ENCODE measurements at regions not wholly inside any gene's neighbourhood (a gene's known extent, or its start where the extent isn't known, plus 50 kb on each side); places are given as distances from the start of the nearest gene placed in this dataset.

- no peaks in the 10 kb centered on the region for H3K36me3 Mint-ChIP-seq (ENCODE audit: insufficient read depth, unreplicated experiment)
- H3K4me1 Mint-ChIP-seq (ENCODE audit: low read depth, unreplicated experiment) = no peaks in the 10 kb centered on the region
- no TSS peak for BruUV-seq (replicated peaks)
- CTCF ChIA-PET = no interaction called here
- H3K27me3 Mint-ChIP-seq (ENCODE audit: insufficient read depth, unreplicated experiment) = no peaks in the 10 kb centered on the region
- no peak for DNase-seq
- H3K27me3 ChIP-seq (replicated peaks; ENCODE audit: control insufficient read depth, insufficient read depth, low read length) = no peaks in the 10 kb centered on the region
- no peaks in the 10 kb centered on the region for H3K9me3 ChIP-seq
- no peak overlapping the region for H3K4me3 ChIP-seq (ENCODE audit: low read depth, low read length)
- H3K27ac Mint-ChIP-seq (ENCODE audit: unreplicated experiment) = no peak overlapping the region
- POLR2A ChIA-PET = no interaction called here
- intact Hi-C loops (cut with micrococcal nuclease; ENCODE audit: unreplicated experiment) = no loop called here
- H3K9me3 Mint-ChIP-seq (ENCODE audit: unreplicated experiment) = no peaks in the 10 kb centered on the region
- TF ChIP-seq, protein P1, sequence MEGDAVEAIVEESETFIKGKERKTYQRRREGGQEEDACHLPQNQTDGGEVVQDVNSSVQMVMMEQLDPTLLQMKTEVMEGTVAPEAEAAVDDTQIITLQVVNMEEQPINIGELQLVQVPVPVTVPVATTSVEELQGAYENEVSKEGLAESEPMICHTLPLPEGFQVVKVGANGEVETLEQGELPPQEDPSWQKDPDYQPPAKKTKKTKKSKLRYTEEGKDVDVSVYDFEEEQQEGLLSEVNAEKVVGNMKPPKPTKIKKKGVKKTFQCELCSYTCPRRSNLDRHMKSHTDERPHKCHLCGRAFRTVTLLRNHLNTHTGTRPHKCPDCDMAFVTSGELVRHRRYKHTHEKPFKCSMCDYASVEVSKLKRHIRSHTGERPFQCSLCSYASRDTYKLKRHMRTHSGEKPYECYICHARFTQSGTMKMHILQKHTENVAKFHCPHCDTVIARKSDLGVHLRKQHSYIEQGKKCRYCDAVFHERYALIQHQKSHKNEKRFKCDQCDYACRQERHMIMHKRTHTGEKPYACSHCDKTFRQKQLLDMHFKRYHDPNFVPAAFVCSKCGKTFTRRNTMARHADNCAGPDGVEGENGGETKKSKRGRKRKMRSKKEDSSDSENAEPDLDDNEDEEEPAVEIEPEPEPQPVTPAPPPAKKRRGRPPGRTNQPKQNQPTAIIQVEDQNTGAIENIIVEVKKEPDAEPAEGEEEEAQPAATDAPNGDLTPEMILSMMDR (IDR thresholded peaks at IDR 0.05; ENCODE audit: insufficient read depth in 1 of 2, low read depth in 1 of 2, low read length in 1 of 2, severe bottlenecking in 1 of 2, unreplicated experiment in 1 of 2) = no peak
- H3K36me3 ChIP-seq (ENCODE audit: control insufficient read depth, insufficient read depth, low read length) = no peaks in the 10 kb centered on the region
- H3K4me3 Mint-ChIP-seq (ENCODE audit: unreplicated experiment) = no peak overlapping the region
- H3K4me1 ChIP-seq = no peaks in the 10 kb centered on the region
Observed at GRCh38 chr1:232306269-232306961, 323.5 kb downstream of the SIPA1L2 start.

- H3K9me3 ChIP-seq = no peaks in the 10 kb centered on the region
- no peaks in the 10 kb centered on the region for H3K27me3 ChIP-seq (replicated peaks; ENCODE audit: control insufficient read depth, insufficient read depth, low read length)
- H3K9me3 Mint-ChIP-seq (ENCODE audit: unreplicated experiment) = no peaks in the 10 kb centered on the region
- no peaks in the 10 kb centered on the region for H3K36me3 ChIP-seq (ENCODE audit: control insufficient read depth, insufficient read depth, low read length)
- no peaks in the 10 kb centered on the region for H3K27me3 Mint-ChIP-seq (ENCODE audit: insufficient read depth, unreplicated experiment)
- intact Hi-C loops (cut with micrococcal nuclease; ENCODE audit: unreplicated experiment) = no loop called here
- H3K4me3 Mint-ChIP-seq (ENCODE audit: unreplicated experiment) = no peak overlapping the region
- CTCF ChIA-PET = no interaction called here
- no peaks in the 10 kb centered on the region for H3K4me1 ChIP-seq
- no peaks in the 10 kb centered on the region for H3K36me3 Mint-ChIP-seq (ENCODE audit: insufficient read depth, unreplicated experiment)
- POLR2A ChIA-PET = no interaction called here
- DNase-seq = no peak
- BruUV-seq (replicated peaks) = no TSS peak
- no peaks in the 10 kb centered on the region for H3K4me1 Mint-ChIP-seq (ENCODE audit: low read depth, unreplicated experiment)
- H3K27ac Mint-ChIP-seq (ENCODE audit: unreplicated experiment) = no peak overlapping the region
- no peak overlapping the region for H3K4me3 ChIP-seq (ENCODE audit: low read depth, low read length)
- TF ChIP-seq, protein P1 (IDR thresholded peaks at IDR 0.05; ENCODE audit: insufficient read depth in 1 of 2, low read depth in 1 of 2, low read length in 1 of 2, severe bottlenecking in 1 of 2, unreplicated experiment in 1 of 2) = no peak
Observed at GRCh38 chr1:232305050-232305449, 324.9 kb downstream of the SIPA1L2 start.

GRCh38 chr1:232303222-232303620 is 326.7 kb downstream of the SIPA1L2 start:
- H3K27ac Mint-ChIP-seq (ENCODE audit: unreplicated experiment) = no peak overlapping the region
- H3K4me3 Mint-ChIP-seq (ENCODE audit: unreplicated experiment) = no peak overlapping the region
- ChIA-PET CTCF (no interaction called here), POLR2A (no interaction called here)
- TF ChIP-seq, protein P1 (IDR thresholded peaks at IDR 0.05; ENCODE audit: insufficient read depth in 1 of 2, low read depth in 1 of 2, low read length in 1 of 2, severe bottlenecking in 1 of 2, unreplicated experiment in 1 of 2) = no peak
- H3K27me3 Mint-ChIP-seq (ENCODE audit: insufficient read depth, unreplicated experiment) = peaks cover 2% of the 10 kb centered on the region
- no peaks in the 10 kb centered on the region for H3K4me1 Mint-ChIP-seq (ENCODE audit: low read depth, unreplicated experiment)
- no peaks in the 10 kb centered on the region for H3K9me3 Mint-ChIP-seq (ENCODE audit: unreplicated experiment)
- Histone ChIP-seq H3K27me3 (replicated peaks; ENCODE audit: control insufficient read depth, insufficient read depth, low read length) (no peaks in the 10 kb centered on the region; the same call in 1 of the 2 replicates), H3K9me3 (no peaks in the 10 kb centered on the region), H3K36me3 (ENCODE audit: control insufficient read depth, insufficient read depth, low read length) (no peaks in the 10 kb centered on the region), H3K4me1 (no peaks in the 10 kb centered on the region), H3K4me3 (ENCODE audit: low read depth, low read length) (no peak overlapping the region)
- BruUV-seq (replicated peaks) = no TSS peak
- intact Hi-C loops (cut with micrococcal nuclease; ENCODE audit: unreplicated experiment) = no loop called here
- no peaks in the 10 kb centered on the region for H3K36me3 Mint-ChIP-seq (ENCODE audit: insufficient read depth, unreplicated experiment)
- DNase-seq = no peak
